ENCODE measurements at regions not wholly inside any gene's neighbourhood (a gene's known extent, or its start where the extent isn't known, plus 50 kb on each side); places are given as distances from the start of the nearest gene placed in this dataset.
A peak's percentile ranks its signal among the peaks of the same experiment; 100 is the strongest.

GRCh38 chr11:115761817-115762216 lies 257.6 kb upstream of the CADM1 start:
- WGBS, 3 donors: 90 to 100% (median 98%) methylated on average over 1 of the region's 1 CpG
- no peak overlapping the region for H3K4me3 ChIP-seq
- intact Hi-C loops (cut with DNase I): loop anchor here in 1 of 2 donors (10.0 kb wide), 1 partner anchor 57 kb away; no protein-coding TSS in a partner anchor
- H3K27me3 ChIP-seq (ENCODE audit: insufficient read depth in 3 of 3, low read length in 2 of 3): peaks cover 0 to 17% (median 4%) of the 10 kb centered on the region in 3 donors
- no peak overlapping the region for H3K27ac ChIP-seq
- H3K9me3 ChIP-seq: no peaks in the 10 kb centered on the region
- TF ChIP-seq, protein P1, sequence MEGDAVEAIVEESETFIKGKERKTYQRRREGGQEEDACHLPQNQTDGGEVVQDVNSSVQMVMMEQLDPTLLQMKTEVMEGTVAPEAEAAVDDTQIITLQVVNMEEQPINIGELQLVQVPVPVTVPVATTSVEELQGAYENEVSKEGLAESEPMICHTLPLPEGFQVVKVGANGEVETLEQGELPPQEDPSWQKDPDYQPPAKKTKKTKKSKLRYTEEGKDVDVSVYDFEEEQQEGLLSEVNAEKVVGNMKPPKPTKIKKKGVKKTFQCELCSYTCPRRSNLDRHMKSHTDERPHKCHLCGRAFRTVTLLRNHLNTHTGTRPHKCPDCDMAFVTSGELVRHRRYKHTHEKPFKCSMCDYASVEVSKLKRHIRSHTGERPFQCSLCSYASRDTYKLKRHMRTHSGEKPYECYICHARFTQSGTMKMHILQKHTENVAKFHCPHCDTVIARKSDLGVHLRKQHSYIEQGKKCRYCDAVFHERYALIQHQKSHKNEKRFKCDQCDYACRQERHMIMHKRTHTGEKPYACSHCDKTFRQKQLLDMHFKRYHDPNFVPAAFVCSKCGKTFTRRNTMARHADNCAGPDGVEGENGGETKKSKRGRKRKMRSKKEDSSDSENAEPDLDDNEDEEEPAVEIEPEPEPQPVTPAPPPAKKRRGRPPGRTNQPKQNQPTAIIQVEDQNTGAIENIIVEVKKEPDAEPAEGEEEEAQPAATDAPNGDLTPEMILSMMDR (IDR thresholded peaks at IDR 0.05): no peak
- no peak for DNase-seq
- H3K36me3 ChIP-seq (ENCODE audit: insufficient read depth in 1 of 2, low read depth in 1 of 2): no peaks in the 10 kb centered on the region
- H3K4me1 ChIP-seq: peaks cover 3% of the 10 kb centered on the region
- ATAC-seq: no peak

GRCh38 chr11:115761348-115761747 lies 257.1 kb upstream of the CADM1 start:
- H3K4me1 ChIP-seq: peaks cover 3% of the 10 kb centered on the region
- no peak overlapping the region for H3K27ac ChIP-seq
- peaks cover 0 to 17% (median 4%) of the 10 kb centered on the region in 3 donors for H3K27me3 ChIP-seq (ENCODE audit: insufficient read depth in 3 of 3, low read length in 2 of 3)
- TF ChIP-seq, protein P1 (IDR thresholded peaks at IDR 0.05): no peak
- no peak for ATAC-seq
- no peaks in the 10 kb centered on the region for H3K36me3 ChIP-seq (ENCODE audit: insufficient read depth in 1 of 2, low read depth in 1 of 2)
- H3K9me3 ChIP-seq: no peaks in the 10 kb centered on the region
- intact Hi-C loops (cut with DNase I): loop anchor here in 1 of 2 donors (10.0 kb wide), 1 partner anchor 57 kb away; no protein-coding TSS in a partner anchor
- H3K4me3 ChIP-seq: no peak overlapping the region
- 80 to 90% (median 80%) methylated on average over 1 of the region's 1 CpG for WGBS, 3 donors
- DNase-seq: no peak

DNA sequence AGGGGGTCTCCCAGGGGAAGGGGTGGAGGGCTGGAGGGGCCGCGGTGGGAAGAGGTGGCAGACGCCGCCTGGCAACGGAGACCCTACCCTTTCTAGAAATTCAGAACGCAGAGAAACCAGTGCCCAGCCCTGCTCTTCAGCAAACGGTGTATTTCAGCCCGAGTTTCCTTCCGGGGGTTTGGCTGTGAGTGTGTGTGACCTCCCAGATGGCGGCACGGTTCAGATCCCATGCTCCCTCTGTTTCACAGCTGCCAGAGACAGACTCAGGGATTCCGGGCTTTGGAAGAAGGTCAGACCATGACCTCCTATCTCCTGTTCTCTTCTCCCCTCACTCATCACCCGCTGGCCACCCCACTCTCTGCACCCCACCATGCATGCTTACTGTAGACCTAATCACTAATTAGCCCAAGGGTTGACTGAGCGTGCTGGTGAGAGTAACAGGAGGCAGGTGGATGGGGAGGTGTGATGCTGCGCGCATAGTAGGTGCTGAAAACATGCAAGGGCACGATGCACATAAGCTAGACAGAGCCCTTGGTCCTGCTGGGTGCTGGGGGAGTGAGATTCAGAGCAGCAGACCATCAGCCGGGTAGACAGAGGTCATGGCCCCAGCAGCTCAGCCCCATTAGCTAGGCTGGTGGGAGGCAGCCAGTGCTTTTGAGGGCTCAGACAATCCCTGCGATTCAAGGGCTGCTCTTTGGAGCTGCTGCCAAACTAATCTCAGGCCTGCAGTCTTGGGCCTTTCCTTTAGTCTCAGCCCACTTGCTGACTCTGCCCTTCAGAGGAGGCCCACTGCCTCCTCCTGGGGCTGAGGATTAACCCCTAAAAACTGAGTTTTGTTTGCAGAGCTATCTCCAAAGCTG lies 256.5 kb upstream of the CADM1 start:
- 36 to 44% (median 43%) methylated on average over 19 of the region's 19 CpGs for whole genome bisulfite sequencing, 3 donors
- Histone ChIP-seq H3K27ac (no peak overlapping the region), H3K4me3 (peak overlapping the region; percentile 72), H3K9me3 (no peaks in the 10 kb centered on the region), H3K36me3 (ENCODE audit: insufficient read depth in 1 of 2, low read depth in 1 of 2) (no peaks in the 10 kb centered on the region), H3K27me3 (ENCODE audit: insufficient read depth in 3 of 3, low read length in 2 of 3) (peaks cover 0 to 14% (median 4%) of the 10 kb centered on the region in 3 donors), H3K4me1 (peaks cover 3% of the 10 kb centered on the region)
- no peak for DNase-seq
- no peak for ATAC-seq
- intact Hi-C loops (cut with DNase I): loop anchor here in 1 of 2 donors (10.0 kb wide), 1 partner anchor 56 kb away; no protein-coding TSS in a partner anchor
- TF ChIP-seq, protein P1 (IDR thresholded peaks at IDR 0.05): no peak

DNA sequence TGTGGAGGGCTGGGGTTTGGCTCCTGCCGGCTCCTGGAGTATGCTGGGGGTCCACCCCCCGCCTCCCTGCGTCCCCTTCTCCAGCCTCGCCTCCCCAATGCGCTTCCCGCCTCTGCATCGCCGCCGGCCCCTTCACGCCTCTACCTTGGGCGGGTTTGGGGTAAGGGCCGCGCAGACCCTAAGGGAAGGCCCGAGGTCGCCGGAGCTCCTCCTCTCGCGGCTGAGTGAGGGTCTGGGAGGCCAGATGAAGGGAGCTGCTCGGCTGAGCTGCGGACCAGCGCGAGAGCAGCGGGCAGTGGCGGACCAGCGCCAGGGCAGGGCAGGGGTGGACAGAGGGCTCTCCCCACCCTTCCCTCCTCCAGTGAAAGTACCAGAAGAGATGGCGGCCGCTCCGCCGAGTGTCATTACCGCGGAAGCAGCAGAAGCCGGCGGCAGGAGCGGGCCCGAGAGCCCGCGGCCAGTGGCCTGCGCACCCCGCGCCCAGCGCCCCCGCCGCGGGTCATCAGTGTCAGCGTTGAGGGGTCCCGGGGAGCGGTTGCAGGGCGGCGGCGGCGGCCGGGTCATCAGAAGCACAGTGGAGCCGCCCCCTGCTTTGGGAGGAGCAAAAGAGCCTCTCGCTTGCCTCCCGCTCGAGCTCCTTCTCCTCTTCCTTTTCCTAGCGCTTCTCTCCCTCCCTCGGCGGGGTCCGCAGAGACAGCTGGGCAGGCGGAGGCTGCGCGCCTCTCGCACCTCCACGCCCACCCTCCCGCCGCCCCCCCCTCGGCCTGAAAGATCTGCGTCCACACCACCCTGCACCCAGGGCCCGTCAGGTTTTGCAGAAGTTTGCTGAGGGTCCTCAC lies 255.6 kb upstream of the CADM1 start:
- H3K36me3 ChIP-seq (ENCODE audit: insufficient read depth in 1 of 2, low read depth in 1 of 2): no peaks in the 10 kb centered on the region
- DNase-seq (peak; percentile 27 to 63), ATAC-seq (peak in 3 of 4 donors; percentile 30 to 57 (median 44))
- no peaks in the 10 kb centered on the region for H3K9me3 ChIP-seq
- peaks cover 0 to 14% (median 4%) of the 10 kb centered on the region in 3 donors for H3K27me3 ChIP-seq (ENCODE audit: insufficient read depth in 3 of 3, low read length in 2 of 3)
- peaks cover 3% of the 10 kb centered on the region for H3K4me1 ChIP-seq
- TF ChIP-seq, protein P1 (IDR thresholded peaks at IDR 0.05): no peak
- 7 to 11% (median 10%) methylated on average over 42 to 70 of the region's 70 CpGs for WGBS, 3 donors
- intact Hi-C loops (cut with DNase I): loop anchor here in 1 of 2 donors (10.0 kb wide), 1 partner anchor 55 kb away; no protein-coding TSS in a partner anchor
- no peak overlapping the region for H3K27ac ChIP-seq
- H3K4me3 ChIP-seq: peak overlapping the region; percentile 72
